ENCODE measurements at regions not wholly inside any gene's neighbourhood (a gene's known extent, or its start where the extent isn't known, plus 50 kb on each side); places are given as distances from the start of the nearest gene placed in this dataset.
"Not testable (repeated sequence)": the region's sequence is repeated elsewhere in the genome, so short reads cannot be mapped to it uniquely, and the experiment has no call there.

GRCh38 chr12:88703790-88704189 is 123.5 kb upstream of the KITLG start:
- no peak for DNase-seq (ENCODE audit: low spot score)

- DNase-seq (ENCODE audit: low spot score): no peak
Measured at GRCh38 chr12:88698471-88698870, 118.2 kb upstream of the KITLG start.

GRCh38 chr12:88693837-88694445 is 113.7 kb upstream of the KITLG start:
- no peak for DNase-seq (ENCODE audit: low spot score)

GRCh38 chr12:88691811-88692210 is 111.5 kb upstream of the KITLG start:
- DNase-seq (ENCODE audit: low spot score): no peak

- no peak for DNase-seq (ENCODE audit: low spot score)
Measured at GRCh38 chr12:88684610-88685009, 104.3 kb upstream of the KITLG start.

GRCh38 chr12:88684170-88684569 is 103.9 kb upstream of the KITLG start:
- DNase-seq (ENCODE audit: low spot score): no peak

GRCh38 chr12:88683628-88684027 is 103.4 kb upstream of the KITLG start:
- no peak for DNase-seq (ENCODE audit: low spot score)

GRCh38 chr12:88681271-88681670 is 101.0 kb upstream of the KITLG start:
- DNase-seq (ENCODE audit: low spot score): no peak

- DNase-seq (ENCODE audit: low spot score): no peak
Measured at GRCh38 chr12:88677464-88677863, 97.2 kb upstream of the KITLG start.

- DNase-seq (ENCODE audit: low spot score): not testable (repeated sequence)
Measured at GRCh38 chr12:88667615-88668014, 87.3 kb upstream of the KITLG start.

GRCh38 chr12:88665071-88665470 is 84.8 kb upstream of the KITLG start:
- DNase-seq (ENCODE audit: low spot score): no peak

GRCh38 chr12:88662961-88663360 is 82.7 kb upstream of the KITLG start:
- no peak for DNase-seq (ENCODE audit: low spot score)

- DNase-seq (ENCODE audit: low spot score): no peak
Measured at GRCh38 chr12:88662093-88662492, 81.8 kb upstream of the KITLG start.

GRCh38 chr12:88658009-88658408 is 77.7 kb upstream of the KITLG start:
- DNase-seq (ENCODE audit: low spot score): no peak

- no peak for DNase-seq (ENCODE audit: low spot score)
Measured at GRCh38 chr12:88650715-88651114, 70.4 kb upstream of the KITLG start.

GRCh38 chr12:88648625-88649024 is 68.4 kb upstream of the KITLG start:
- DNase-seq (ENCODE audit: low spot score): no peak

GRCh38 chr12:88646824-88647223 is 66.6 kb upstream of the KITLG start:
- no peak for DNase-seq (ENCODE audit: low spot score)

GRCh38 chr12:88645816-88646215 is 65.5 kb upstream of the KITLG start:
- no peak for DNase-seq (ENCODE audit: low spot score)

- no peak for DNase-seq (ENCODE audit: low spot score)
Measured at GRCh38 chr12:88644946-88645702, 64.9 kb upstream of the KITLG start.

GRCh38 chr12:88643685-88644084 is 63.4 kb upstream of the KITLG start:
- no peak for DNase-seq (ENCODE audit: low spot score)

GRCh38 chr12:88642675-88643431 is 62.6 kb upstream of the KITLG start:
- no peak for DNase-seq (ENCODE audit: low spot score)

GRCh38 chr12:88638966-88639760 is 58.9 kb upstream of the KITLG start:
- DNase-seq (ENCODE audit: low spot score): no peak

Data from cerebellar cortex (tissue), 1 donor.